A673 (cell line): ENCODE measurements at regions not wholly inside any gene's neighbourhood (a gene's known extent, or its start where the extent isn't known, plus 50 kb on each side); places are given as distances from the start of the nearest gene placed in this dataset.

Experiments used
- CTCF ChIP-seq: fragments of 300-800, 200-600 bp; sonication (generic); conservative IDR thresholded peaks from 2 replicates; pipeline ENCODE4 v1.5.1; 2017; ENCODE audit warnings: low read depth, mild to moderate bottlenecking, antibody characterized with exemption, low read length, moderate library complexity, mixed read lengths
- EZH2 ChIP-seq: fragments of 200-600 bp; sonication (generic); IDR thresholded peaks from 2 replicates; pipeline ENCODE4 v1.6.1; 2017; ENCODE audit warnings: borderline replicate concordance, low read depth, mild to moderate bottlenecking, mixed read lengths, antibody characterized with exemption, low read length; ENCODE audit not compliant: poor library complexity, severe bottlenecking

GRCh38 chr2:167506395-167506794, 618.1 kb downstream of the XIRP2 start:
- TF ChIP-seq CTCF = no peak
- no peak for TF ChIP-seq EZH2
